ENCODE measurements at regions not wholly inside any gene's neighbourhood (a gene's known extent, or its start where the extent isn't known, plus 50 kb on each side); places are given as distances from the start of the nearest gene placed in this dataset.

GRCh38 chr6:119584088-119584487, 234.5 kb upstream of the MAN1A1 start:
- no peak for FAIRE-seq

- no peak for FAIRE-seq
Observed at GRCh38 chr6:119581220-119581619, 231.7 kb upstream of the MAN1A1 start.

- FAIRE-seq, result no peak
Observed at GRCh38 chr6:119575721-119576120, 226.2 kb upstream of the MAN1A1 start.

- FAIRE-seq, result no peak
Observed at GRCh38 chr6:119568580-119568979, 219.0 kb upstream of the MAN1A1 start.

- FAIRE-seq, result no peak
Observed at GRCh38 chr6:119566546-119567260, 217.1 kb upstream of the MAN1A1 start.

- no peak for FAIRE-seq
Observed at GRCh38 chr6:119565893-119566292, 216.3 kb upstream of the MAN1A1 start.

- FAIRE-seq, result no peak
Observed at GRCh38 chr6:119562168-119562567, 212.6 kb upstream of the MAN1A1 start.

GRCh38 chr6:119559586-119559985, 210.0 kb upstream of the MAN1A1 start:
- FAIRE-seq, result no peak

GRCh38 chr6:119557239-119557638, 207.7 kb upstream of the MAN1A1 start:
- no peak for FAIRE-seq

GRCh38 chr6:119552021-119552420, 202.5 kb upstream of the MAN1A1 start:
- no peak for FAIRE-seq

GRCh38 chr6:119547024-119547423, 197.5 kb upstream of the MAN1A1 start:
- FAIRE-seq, result no peak

- no peak for FAIRE-seq
Observed at GRCh38 chr6:119545245-119545644, 195.7 kb upstream of the MAN1A1 start.

GRCh38 chr6:119544325-119545175, 195.0 kb upstream of the MAN1A1 start:
- FAIRE-seq, result no peak

- FAIRE-seq, result no peak
Observed at GRCh38 chr6:119543332-119543731, 193.8 kb upstream of the MAN1A1 start.

- peak; percentile 17 for FAIRE-seq
Observed at GRCh38 chr6:119542037-119542436, 192.5 kb upstream of the MAN1A1 start.

GRCh38 chr6:119541132-119541905, 191.8 kb upstream of the MAN1A1 start:
- FAIRE-seq, result no peak

GRCh38 chr6:119540417-119540816, 190.9 kb upstream of the MAN1A1 start:
- FAIRE-seq, result no peak

GRCh38 chr6:119539066-119539746, 189.6 kb upstream of the MAN1A1 start:
- FAIRE-seq, result no peak

GRCh38 chr6:119536666-119537065, 187.1 kb upstream of the MAN1A1 start:
- no peak for FAIRE-seq

GRCh38 chr6:119535332-119535731, 185.8 kb upstream of the MAN1A1 start:
- no peak for FAIRE-seq

GRCh38 chr6:119533603-119534279, 184.2 kb upstream of the MAN1A1 start:
- FAIRE-seq, result peak; percentile 91

GRCh38 chr6:119527231-119527578, 177.6 kb upstream of the MAN1A1 start:
- peak; percentile 92 for FAIRE-seq
